ENCODE measurements at regions not wholly inside any gene's neighbourhood (a gene's known extent, or its start where the extent isn't known, plus 50 kb on each side); places are given as distances from the start of the nearest gene placed in this dataset.

DNA sequence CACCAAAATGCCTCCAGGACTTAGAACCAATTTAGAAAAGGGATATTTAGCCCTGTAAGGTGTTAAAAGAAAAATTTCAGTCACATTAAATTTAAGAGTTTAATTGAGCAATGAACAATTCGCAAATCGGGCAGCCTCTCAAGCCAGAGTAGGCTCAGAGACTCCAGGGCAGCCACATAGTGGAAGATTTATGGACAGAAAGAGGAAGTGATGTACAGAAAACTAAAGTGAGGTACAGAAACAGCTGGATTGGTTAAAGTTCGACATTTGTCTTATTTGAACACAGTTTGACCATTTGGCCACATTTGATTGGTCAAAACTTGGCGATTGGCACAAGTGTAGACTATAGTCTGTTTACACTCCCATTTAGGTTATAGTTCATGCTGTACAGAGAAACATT lies 525.9 kb upstream of the ZNF608 start:
- TF ChIP-seq, protein P1, sequence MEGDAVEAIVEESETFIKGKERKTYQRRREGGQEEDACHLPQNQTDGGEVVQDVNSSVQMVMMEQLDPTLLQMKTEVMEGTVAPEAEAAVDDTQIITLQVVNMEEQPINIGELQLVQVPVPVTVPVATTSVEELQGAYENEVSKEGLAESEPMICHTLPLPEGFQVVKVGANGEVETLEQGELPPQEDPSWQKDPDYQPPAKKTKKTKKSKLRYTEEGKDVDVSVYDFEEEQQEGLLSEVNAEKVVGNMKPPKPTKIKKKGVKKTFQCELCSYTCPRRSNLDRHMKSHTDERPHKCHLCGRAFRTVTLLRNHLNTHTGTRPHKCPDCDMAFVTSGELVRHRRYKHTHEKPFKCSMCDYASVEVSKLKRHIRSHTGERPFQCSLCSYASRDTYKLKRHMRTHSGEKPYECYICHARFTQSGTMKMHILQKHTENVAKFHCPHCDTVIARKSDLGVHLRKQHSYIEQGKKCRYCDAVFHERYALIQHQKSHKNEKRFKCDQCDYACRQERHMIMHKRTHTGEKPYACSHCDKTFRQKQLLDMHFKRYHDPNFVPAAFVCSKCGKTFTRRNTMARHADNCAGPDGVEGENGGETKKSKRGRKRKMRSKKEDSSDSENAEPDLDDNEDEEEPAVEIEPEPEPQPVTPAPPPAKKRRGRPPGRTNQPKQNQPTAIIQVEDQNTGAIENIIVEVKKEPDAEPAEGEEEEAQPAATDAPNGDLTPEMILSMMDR (conservative IDR thresholded peaks at IDR 0.05), result no peak
- Mint-ChIP-seq H3K27ac (ENCODE audit: unreplicated experiment) (no peak overlapping the region), H3K9me3 (peaks cover 2% of the 10 kb centered on the region), H3K4me1 (peaks cover 51% of the 10 kb centered on the region), H3K27me3 (ENCODE audit: low read depth) (no peaks in the 10 kb centered on the region), H3K4me3 (no peak overlapping the region), H3K36me3 (ENCODE audit: low read depth) (peaks cover 3% of the 10 kb centered on the region)
- DNase-seq (ENCODE audit: low read depth, low spot score), result no peak

DNA sequence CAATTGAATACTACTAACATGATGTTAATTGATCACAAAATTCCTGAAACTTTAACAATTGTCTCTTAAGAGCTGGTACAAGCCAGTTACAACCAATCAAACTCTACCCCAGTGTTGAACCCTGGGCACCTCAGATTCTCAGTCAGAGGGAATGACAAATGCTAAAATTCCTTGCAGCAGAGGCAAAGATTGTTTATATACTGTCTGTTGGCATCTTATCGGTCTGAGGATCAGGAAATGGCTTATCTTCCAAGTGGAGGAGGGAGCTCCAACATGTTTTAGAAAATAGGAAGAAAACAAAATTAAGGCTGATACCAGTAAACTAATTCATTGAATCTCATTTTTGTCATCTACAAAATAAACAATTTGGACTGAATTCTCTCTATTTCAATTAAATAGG lies 527.8 kb upstream of the ZNF608 start:
- DNase-seq (ENCODE audit: low read depth, low spot score), result no peak
- H3K27me3 Mint-ChIP-seq (ENCODE audit: low read depth), result no peaks in the 10 kb centered on the region
- TF ChIP-seq, protein P1 (conservative IDR thresholded peaks at IDR 0.05), result no peak
- H3K36me3 Mint-ChIP-seq (ENCODE audit: low read depth), result peaks cover 3% of the 10 kb centered on the region
- peaks cover 65% of the 10 kb centered on the region for H3K4me1 Mint-ChIP-seq
- peaks cover 5% of the 10 kb centered on the region for H3K9me3 Mint-ChIP-seq
- H3K27ac Mint-ChIP-seq (ENCODE audit: unreplicated experiment), result no peak overlapping the region
- H3K4me3 Mint-ChIP-seq, result no peak overlapping the region

DNA sequence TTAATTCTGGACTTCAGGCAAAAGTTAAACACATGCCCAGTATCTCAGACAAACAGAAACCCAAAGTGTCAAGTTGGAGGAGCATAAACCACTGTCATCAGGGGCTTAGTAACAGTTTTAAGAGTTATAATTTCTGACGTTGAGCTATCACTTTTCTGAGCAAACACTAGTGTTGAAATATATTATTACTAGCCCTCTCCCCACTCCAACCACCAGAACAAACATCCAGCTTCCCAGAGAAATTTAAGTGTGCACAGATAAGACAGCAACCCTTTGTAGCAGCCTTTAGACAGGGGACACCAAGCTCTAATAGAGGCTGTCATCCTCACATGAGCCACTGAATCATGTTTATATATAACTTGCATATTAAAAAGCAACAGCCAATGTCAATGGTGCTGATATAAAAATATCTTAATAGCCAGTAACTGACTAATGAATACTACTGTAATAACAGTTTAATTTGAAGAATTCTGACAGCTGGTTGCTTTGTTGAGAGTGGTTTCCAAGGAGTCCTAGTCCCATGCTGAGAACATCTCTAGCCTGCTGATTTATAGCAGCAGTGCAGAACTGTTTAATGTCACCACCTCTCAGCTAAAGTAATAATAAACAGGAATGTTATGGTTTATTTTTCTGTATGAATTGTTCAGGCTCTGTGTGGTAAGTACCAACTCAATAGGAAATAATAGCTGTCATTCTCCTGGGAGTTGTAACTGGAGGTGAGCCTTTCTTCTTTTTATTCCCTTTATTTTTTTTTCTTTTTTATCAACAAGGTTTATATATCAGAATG lies 528.7 kb upstream of the ZNF608 start:
- no peaks in the 10 kb centered on the region for H3K36me3 Mint-ChIP-seq (ENCODE audit: low read depth)
- no peak overlapping the region for H3K4me3 Mint-ChIP-seq
- no peaks in the 10 kb centered on the region for H3K27me3 Mint-ChIP-seq (ENCODE audit: low read depth)
- TF ChIP-seq, protein P1 (conservative IDR thresholded peaks at IDR 0.05), result no peak
- H3K9me3 Mint-ChIP-seq, result peaks cover 5% of the 10 kb centered on the region
- peak overlapping the region; percentile 36 for H3K27ac Mint-ChIP-seq (ENCODE audit: unreplicated experiment)
- peaks cover 59% of the 10 kb centered on the region for H3K4me1 Mint-ChIP-seq
- DNase-seq (ENCODE audit: low read depth, low spot score), result no peak

DNA sequence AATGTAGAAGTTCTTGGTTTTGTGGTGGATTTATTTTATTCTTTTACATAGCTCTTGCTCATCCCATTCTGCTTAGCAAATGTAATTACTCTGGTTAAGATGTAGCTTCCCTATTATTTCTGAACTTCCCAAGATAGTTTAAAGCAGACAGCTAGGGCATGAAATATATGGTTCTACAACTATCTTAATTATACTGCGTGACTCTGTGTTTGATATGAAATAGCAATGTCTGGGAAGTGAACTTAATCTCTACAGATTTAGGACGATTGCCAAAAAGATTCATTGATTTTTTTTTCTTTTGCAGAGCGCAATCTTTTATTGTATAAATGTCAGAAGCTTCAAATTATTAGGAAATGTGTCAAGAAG lies 529.3 kb upstream of the ZNF608 start:
- Mint-ChIP-seq H3K36me3 (ENCODE audit: low read depth) (no peaks in the 10 kb centered on the region), H3K27ac (ENCODE audit: unreplicated experiment) (no peak overlapping the region), H3K4me1 (peaks cover 54% of the 10 kb centered on the region), H3K27me3 (ENCODE audit: low read depth) (no peaks in the 10 kb centered on the region), H3K9me3 (peaks cover 5% of the 10 kb centered on the region), H3K4me3 (no peak overlapping the region)
- no peak for DNase-seq (ENCODE audit: low read depth, low spot score)
- TF ChIP-seq, protein P1 (conservative IDR thresholded peaks at IDR 0.05), result no peak

DNA sequence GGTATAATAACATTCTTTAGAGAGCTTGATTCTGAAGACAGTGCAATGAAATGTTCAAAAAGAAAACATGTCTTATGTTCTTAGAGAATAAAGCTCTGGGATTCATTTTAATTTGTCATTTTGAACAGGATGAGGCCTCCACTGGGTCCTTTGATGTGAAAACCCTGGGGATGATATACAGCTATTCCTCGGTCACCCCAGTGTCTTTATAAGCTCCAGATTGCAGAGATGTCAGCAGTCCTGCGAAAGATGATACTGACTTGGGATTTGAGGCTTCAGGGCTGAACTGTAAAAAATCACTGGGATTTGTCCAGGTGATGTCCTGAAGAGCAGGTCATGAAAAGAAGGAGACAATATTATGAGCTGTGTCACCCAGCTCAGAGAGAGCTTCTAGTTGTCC lies 529.7 kb upstream of the ZNF608 start:
- TF ChIP-seq, protein P1 (conservative IDR thresholded peaks at IDR 0.05), result no peak
- peaks cover 5% of the 10 kb centered on the region for H3K9me3 Mint-ChIP-seq
- no peak overlapping the region for H3K27ac Mint-ChIP-seq (ENCODE audit: unreplicated experiment)
- peaks cover 57% of the 10 kb centered on the region for H3K4me1 Mint-ChIP-seq
- H3K27me3 Mint-ChIP-seq (ENCODE audit: low read depth), result no peaks in the 10 kb centered on the region
- DNase-seq (ENCODE audit: low read depth, low spot score), result no peak
- H3K4me3 Mint-ChIP-seq, result no peak overlapping the region
- no peaks in the 10 kb centered on the region for H3K36me3 Mint-ChIP-seq (ENCODE audit: low read depth)

Data from neural crest cell (in vitro differentiated cells).